ENCODE measurements at regions not wholly inside any gene's neighbourhood (a gene's known extent, or its start where the extent isn't known, plus 50 kb on each side); places are given as distances from the start of the nearest gene placed in this dataset.

DNA sequence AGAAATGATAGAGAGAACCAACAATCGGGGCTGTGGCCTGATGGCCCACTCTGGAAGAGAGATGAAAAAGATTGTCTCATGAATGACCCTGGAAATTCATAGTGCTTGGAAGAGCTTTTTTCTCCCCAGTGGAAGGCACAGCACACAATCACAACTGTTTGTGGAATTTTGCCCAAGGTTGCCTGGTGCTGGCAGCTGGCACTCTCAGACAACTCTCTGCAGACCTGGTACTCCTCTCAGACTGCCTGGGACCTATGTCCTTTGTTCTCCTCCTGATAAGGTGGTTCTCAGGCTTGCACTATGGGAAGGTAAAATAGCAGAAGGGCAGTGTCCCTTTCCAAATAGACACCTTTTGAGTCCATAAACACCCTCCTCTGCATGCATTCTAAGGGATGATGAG lies 144.1 kb upstream of the SEL1L start:
- Histone ChIP-seq H3K4me1 (ENCODE audit: control insufficient read depth, insufficient read depth, low read length) (no peaks in the 10 kb centered on the region), H3K36me3 (ENCODE audit: control insufficient read depth, insufficient read depth, low read length) (no peaks in the 10 kb centered on the region), H3K9ac (ENCODE audit: low read length) (no peak overlapping the region), H3K4me3 (ENCODE audit: low read length) (no peak overlapping the region), H3K27me3 (ENCODE audit: control insufficient read depth, insufficient read depth, low read length) (no peaks in the 10 kb centered on the region), H3K27ac (ENCODE audit: low read depth, low read length) (no peak overlapping the region)

DNA sequence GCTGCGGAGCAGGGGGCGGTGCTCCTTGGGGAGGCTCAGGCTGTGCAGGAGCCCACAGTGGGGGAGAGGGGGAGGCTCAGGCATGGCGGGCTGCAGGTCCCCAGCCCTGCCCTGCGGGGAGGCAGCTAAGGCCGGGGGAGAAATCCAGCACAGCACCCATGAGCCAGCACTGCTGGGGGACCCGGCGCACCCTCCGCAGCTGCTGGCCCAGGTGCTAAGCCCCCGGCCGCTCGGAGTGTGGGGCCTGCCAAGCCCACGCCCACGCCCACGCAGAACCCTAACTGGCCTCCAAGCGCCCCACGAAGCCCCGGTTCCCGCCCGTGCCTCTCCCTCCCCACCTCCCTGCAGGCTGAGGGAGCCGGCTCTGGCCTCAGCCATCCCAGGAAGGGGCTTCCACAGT lies 145.6 kb upstream of the SEL1L start:
- Histone ChIP-seq H3K4me1 (ENCODE audit: control insufficient read depth, insufficient read depth, low read length) (no peaks in the 10 kb centered on the region), H3K36me3 (ENCODE audit: control insufficient read depth, insufficient read depth, low read length) (no peaks in the 10 kb centered on the region), H3K27ac (ENCODE audit: low read depth, low read length) (no peak overlapping the region), H3K4me3 (ENCODE audit: low read length) (no peak overlapping the region), H3K9ac (ENCODE audit: low read length) (no peak overlapping the region), H3K27me3 (ENCODE audit: control insufficient read depth, insufficient read depth, low read length) (no peaks in the 10 kb centered on the region)

GRCh38 chr14:81681541-81681940 lies 147.9 kb upstream of the SEL1L start:
- Histone ChIP-seq H3K9ac (ENCODE audit: low read length) (no peak overlapping the region), H3K4me3 (ENCODE audit: low read length) (no peak overlapping the region), H3K36me3 (ENCODE audit: control insufficient read depth, insufficient read depth, low read length) (no peaks in the 10 kb centered on the region), H3K27me3 (ENCODE audit: control insufficient read depth, insufficient read depth, low read length) (no peaks in the 10 kb centered on the region), H3K27ac (ENCODE audit: low read depth, low read length) (no peak overlapping the region), H3K4me1 (ENCODE audit: control insufficient read depth, insufficient read depth, low read length) (no peaks in the 10 kb centered on the region)

DNA sequence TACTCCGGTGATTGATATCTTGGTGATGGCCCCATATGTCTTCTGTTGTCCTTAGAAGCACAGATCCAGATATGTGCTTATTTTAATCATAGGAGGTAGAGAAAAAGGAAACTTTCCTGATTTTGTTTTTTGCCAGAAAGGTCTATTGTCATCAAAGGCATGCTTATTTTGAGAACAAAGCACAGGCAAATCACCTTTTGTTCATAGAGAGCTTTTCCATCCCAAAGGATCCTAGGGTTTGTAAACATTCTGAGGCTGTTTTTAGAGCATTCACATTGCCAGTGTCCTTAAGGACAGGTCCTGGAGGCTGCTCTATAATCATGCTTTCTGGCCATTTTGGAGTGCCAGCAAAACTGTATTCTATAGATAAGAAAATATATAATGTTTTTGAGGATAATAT lies 148.5 kb upstream of the SEL1L start:
- Histone ChIP-seq H3K27me3 (ENCODE audit: control insufficient read depth, insufficient read depth, low read length) (no peaks in the 10 kb centered on the region), H3K27ac (ENCODE audit: low read depth, low read length) (no peak overlapping the region), H3K9ac (ENCODE audit: low read length) (no peak overlapping the region), H3K36me3 (ENCODE audit: control insufficient read depth, insufficient read depth, low read length) (no peaks in the 10 kb centered on the region), H3K4me1 (ENCODE audit: control insufficient read depth, insufficient read depth, low read length) (no peaks in the 10 kb centered on the region), H3K4me3 (ENCODE audit: low read length) (no peak overlapping the region)

- Histone ChIP-seq H3K27me3 (ENCODE audit: control insufficient read depth, insufficient read depth, low read length) (no peaks in the 10 kb centered on the region), H3K36me3 (ENCODE audit: control insufficient read depth, insufficient read depth, low read length) (no peaks in the 10 kb centered on the region), H3K4me1 (ENCODE audit: control insufficient read depth, insufficient read depth, low read length) (no peaks in the 10 kb centered on the region), H3K27ac (ENCODE audit: low read depth, low read length) (no peak overlapping the region), H3K9ac (ENCODE audit: low read length) (no peak overlapping the region), H3K4me3 (ENCODE audit: low read length) (no peak overlapping the region)
Measured at GRCh38 chr14:81682701-81683100, 149.0 kb upstream of the SEL1L start.

DNA sequence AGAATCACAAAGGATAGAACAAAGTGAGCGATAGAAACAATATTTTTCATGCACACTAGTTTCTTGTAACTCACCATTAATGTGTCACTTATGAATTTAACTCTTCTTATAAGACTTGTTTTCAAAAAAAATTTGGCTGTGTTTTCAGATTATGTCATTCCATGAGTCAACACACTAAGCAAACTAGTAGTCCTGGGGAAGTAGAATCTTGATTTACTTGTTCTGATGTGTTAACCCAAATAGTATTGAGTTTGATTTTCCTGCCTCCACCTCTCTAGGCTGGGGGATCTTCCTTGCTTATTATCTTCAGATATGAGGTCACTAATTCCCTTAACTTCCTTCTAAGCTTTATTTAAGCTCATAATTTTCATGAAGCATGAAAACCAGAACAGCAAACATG lies 151.0 kb upstream of the SEL1L start:
- Histone ChIP-seq H3K36me3 (ENCODE audit: control insufficient read depth, insufficient read depth, low read length) (no peaks in the 10 kb centered on the region), H3K27me3 (ENCODE audit: control insufficient read depth, insufficient read depth, low read length) (no peaks in the 10 kb centered on the region), H3K27ac (ENCODE audit: low read depth, low read length) (no peak overlapping the region), H3K4me3 (ENCODE audit: low read length) (no peak overlapping the region), H3K4me1 (ENCODE audit: control insufficient read depth, insufficient read depth, low read length) (no peaks in the 10 kb centered on the region), H3K9ac (ENCODE audit: low read length) (no peak overlapping the region)

DNA sequence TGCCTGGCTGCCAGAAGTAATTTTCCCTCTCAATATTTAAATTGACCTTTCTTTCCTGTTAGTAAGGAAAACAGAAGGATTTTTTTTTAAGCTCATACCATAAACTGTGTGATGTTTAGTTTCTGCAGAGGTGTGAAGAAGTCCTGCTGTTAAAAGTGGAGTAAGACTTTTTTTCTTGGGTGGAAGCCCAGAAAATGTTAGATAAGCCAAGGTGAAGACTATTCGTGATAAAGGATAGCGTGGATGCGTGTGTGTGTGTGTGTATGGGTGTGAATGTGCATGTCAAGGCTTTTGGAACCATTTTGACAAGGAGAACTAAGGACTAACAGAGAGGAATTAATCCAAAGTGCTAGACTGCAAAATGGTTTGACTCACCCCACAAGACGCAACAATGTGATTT lies 152.9 kb upstream of the SEL1L start:
- Histone ChIP-seq H3K36me3 (ENCODE audit: control insufficient read depth, insufficient read depth, low read length) (no peaks in the 10 kb centered on the region), H3K4me3 (ENCODE audit: low read length) (no peak overlapping the region), H3K4me1 (ENCODE audit: control insufficient read depth, insufficient read depth, low read length) (no peaks in the 10 kb centered on the region), H3K9ac (ENCODE audit: low read length) (no peak overlapping the region), H3K27ac (ENCODE audit: low read depth, low read length) (no peak overlapping the region), H3K27me3 (ENCODE audit: control insufficient read depth, insufficient read depth, low read length) (no peaks in the 10 kb centered on the region)

- H3K4me3 ChIP-seq (ENCODE audit: low read length): no peak overlapping the region
- no peaks in the 10 kb centered on the region for H3K36me3 ChIP-seq (ENCODE audit: control insufficient read depth, insufficient read depth, low read length)
- H3K9ac ChIP-seq (ENCODE audit: low read length): no peak overlapping the region
- H3K27ac ChIP-seq (ENCODE audit: low read depth, low read length): no peak overlapping the region
- H3K27me3 ChIP-seq (ENCODE audit: control insufficient read depth, insufficient read depth, low read length): no peaks in the 10 kb centered on the region
- H3K4me1 ChIP-seq (ENCODE audit: control insufficient read depth, insufficient read depth, low read length): no peaks in the 10 kb centered on the region
Measured at GRCh38 chr14:81691931-81692330, 158.3 kb upstream of the SEL1L start.

DNA sequence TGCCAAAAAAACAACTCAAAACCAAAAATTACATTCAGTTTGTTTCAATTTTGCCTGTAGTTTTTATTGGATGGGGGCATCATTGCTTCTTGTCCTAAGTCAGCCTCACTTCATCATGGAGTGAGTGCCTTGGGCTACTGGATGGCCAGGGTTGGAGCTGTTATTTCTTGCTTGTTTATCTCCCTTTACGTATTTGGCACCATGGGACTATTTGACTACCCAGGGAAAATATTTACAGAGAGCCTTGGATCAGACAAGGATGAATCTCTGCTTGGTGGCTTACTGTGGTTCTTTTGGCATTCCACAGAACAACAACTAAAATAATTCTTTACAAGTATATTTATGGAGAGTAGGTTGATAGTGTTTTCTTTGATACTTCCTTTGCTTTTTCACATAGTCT lies 160.8 kb upstream of the SEL1L start:
- no peak overlapping the region for H3K9ac ChIP-seq (ENCODE audit: low read length)
- H3K27me3 ChIP-seq (ENCODE audit: control insufficient read depth, insufficient read depth, low read length): no peaks in the 10 kb centered on the region
- no peaks in the 10 kb centered on the region for H3K36me3 ChIP-seq (ENCODE audit: control insufficient read depth, insufficient read depth, low read length)
- no peaks in the 10 kb centered on the region for H3K4me1 ChIP-seq (ENCODE audit: control insufficient read depth, insufficient read depth, low read length)
- H3K4me3 ChIP-seq (ENCODE audit: low read length): no peak overlapping the region
- no peak overlapping the region for H3K27ac ChIP-seq (ENCODE audit: low read depth, low read length)

- no peak overlapping the region for H3K27ac ChIP-seq (ENCODE audit: low read depth, low read length)
- no peaks in the 10 kb centered on the region for H3K4me1 ChIP-seq (ENCODE audit: control insufficient read depth, insufficient read depth, low read length)
- H3K27me3 ChIP-seq (ENCODE audit: control insufficient read depth, insufficient read depth, low read length): no peaks in the 10 kb centered on the region
- no peak overlapping the region for H3K4me3 ChIP-seq (ENCODE audit: low read length)
- H3K9ac ChIP-seq (ENCODE audit: low read length): no peak overlapping the region
- no peaks in the 10 kb centered on the region for H3K36me3 ChIP-seq (ENCODE audit: control insufficient read depth, insufficient read depth, low read length)
Measured at GRCh38 chr14:81709681-81710080, 176.0 kb upstream of the SEL1L start.

GRCh38 chr14:81710232-81710845 lies 176.7 kb upstream of the SEL1L start:
- H3K9ac ChIP-seq (ENCODE audit: low read length): no peak overlapping the region
- no peak overlapping the region for H3K4me3 ChIP-seq (ENCODE audit: low read length)
- no peaks in the 10 kb centered on the region for H3K4me1 ChIP-seq (ENCODE audit: control insufficient read depth, insufficient read depth, low read length)
- H3K27ac ChIP-seq (ENCODE audit: low read depth, low read length): no peak overlapping the region
- H3K36me3 ChIP-seq (ENCODE audit: control insufficient read depth, insufficient read depth, low read length): no peaks in the 10 kb centered on the region
- no peaks in the 10 kb centered on the region for H3K27me3 ChIP-seq (ENCODE audit: control insufficient read depth, insufficient read depth, low read length)

- Histone ChIP-seq H3K27ac (ENCODE audit: low read depth, low read length) (no peak overlapping the region), H3K36me3 (ENCODE audit: control insufficient read depth, insufficient read depth, low read length) (no peaks in the 10 kb centered on the region), H3K9ac (ENCODE audit: low read length) (no peak overlapping the region), H3K4me1 (ENCODE audit: control insufficient read depth, insufficient read depth, low read length) (no peaks in the 10 kb centered on the region), H3K27me3 (ENCODE audit: control insufficient read depth, insufficient read depth, low read length) (no peaks in the 10 kb centered on the region), H3K4me3 (ENCODE audit: low read length) (no peak overlapping the region)
Measured at GRCh38 chr14:81715731-81716130, 182.1 kb upstream of the SEL1L start.

GRCh38 chr14:81716953-81717352 lies 183.3 kb upstream of the SEL1L start:
- no peaks in the 10 kb centered on the region for H3K4me1 ChIP-seq (ENCODE audit: control insufficient read depth, insufficient read depth, low read length)
- H3K4me3 ChIP-seq (ENCODE audit: low read length): no peak overlapping the region
- no peak overlapping the region for H3K9ac ChIP-seq (ENCODE audit: low read length)
- no peak overlapping the region for H3K27ac ChIP-seq (ENCODE audit: low read depth, low read length)
- H3K27me3 ChIP-seq (ENCODE audit: control insufficient read depth, insufficient read depth, low read length): no peaks in the 10 kb centered on the region
- H3K36me3 ChIP-seq (ENCODE audit: control insufficient read depth, insufficient read depth, low read length): no peaks in the 10 kb centered on the region

Data from rectal smooth muscle tissue (tissue), 1 donor.